WI38 (cell line): ENCODE measurements at regions not wholly inside any gene's neighbourhood (a gene's known extent, or its start where the extent isn't known, plus 50 kb on each side); places are given as distances from the start of the nearest gene placed in this dataset.

ENCODE experiments used
- H3K4me3 ChIP-seq: 2 replicates; pipeline ENCODE4 v1.5.1; 2011; ENCODE audit warnings: low read depth, mild to moderate bottlenecking, control low read depth, low read length
- TF ChIP-seq, protein P1 (sequence below): IDR thresholded peaks from 2 replicates; pipeline ENCODE4 v1.5.1; 2012; ENCODE audit warnings: low read depth, mild to moderate bottlenecking, control low read depth, low read length

DNA sequence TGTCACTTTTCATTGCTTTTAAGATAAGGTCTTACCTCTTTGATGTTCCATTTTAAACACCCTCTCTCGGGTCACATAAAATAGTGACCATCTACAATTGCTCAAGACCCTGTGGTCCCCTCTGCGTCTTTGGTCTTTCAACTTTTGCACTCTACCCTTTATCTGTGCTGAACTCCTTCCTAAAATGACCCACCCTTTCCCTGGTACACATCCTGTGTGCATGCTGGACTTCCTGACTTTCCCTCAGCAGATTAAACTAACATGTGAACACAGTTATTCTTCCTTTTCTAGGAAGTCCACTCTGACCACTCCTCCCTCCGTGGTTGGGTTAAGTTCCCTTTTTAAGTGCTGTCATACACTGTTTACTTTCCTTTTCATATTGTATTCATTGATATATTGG, 414.2 kb downstream of the GABRB3 start:
- H3K4me3 ChIP-seq, result no peak overlapping the region
- TF ChIP-seq, protein P1, sequence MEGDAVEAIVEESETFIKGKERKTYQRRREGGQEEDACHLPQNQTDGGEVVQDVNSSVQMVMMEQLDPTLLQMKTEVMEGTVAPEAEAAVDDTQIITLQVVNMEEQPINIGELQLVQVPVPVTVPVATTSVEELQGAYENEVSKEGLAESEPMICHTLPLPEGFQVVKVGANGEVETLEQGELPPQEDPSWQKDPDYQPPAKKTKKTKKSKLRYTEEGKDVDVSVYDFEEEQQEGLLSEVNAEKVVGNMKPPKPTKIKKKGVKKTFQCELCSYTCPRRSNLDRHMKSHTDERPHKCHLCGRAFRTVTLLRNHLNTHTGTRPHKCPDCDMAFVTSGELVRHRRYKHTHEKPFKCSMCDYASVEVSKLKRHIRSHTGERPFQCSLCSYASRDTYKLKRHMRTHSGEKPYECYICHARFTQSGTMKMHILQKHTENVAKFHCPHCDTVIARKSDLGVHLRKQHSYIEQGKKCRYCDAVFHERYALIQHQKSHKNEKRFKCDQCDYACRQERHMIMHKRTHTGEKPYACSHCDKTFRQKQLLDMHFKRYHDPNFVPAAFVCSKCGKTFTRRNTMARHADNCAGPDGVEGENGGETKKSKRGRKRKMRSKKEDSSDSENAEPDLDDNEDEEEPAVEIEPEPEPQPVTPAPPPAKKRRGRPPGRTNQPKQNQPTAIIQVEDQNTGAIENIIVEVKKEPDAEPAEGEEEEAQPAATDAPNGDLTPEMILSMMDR, result no peak

DNA sequence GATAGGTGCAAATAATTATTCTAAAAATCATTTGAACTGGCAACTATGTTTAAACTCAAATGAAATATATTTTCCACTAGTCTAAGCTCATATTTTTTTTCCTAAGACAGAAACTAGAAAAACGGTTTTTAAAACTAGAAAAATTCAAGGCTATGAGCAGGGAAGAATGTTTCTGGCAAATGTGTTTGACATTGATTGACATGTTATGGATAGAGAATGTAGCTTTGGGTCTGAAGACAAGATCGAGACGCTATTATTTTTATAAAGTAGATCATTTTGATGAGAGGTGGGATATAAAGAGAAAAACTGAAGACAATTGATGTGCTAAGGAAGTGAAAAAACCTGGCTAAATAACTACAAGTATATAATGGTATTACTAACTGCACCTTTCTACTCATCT, 415.2 kb downstream of the GABRB3 start:
- TF ChIP-seq, protein P1, result no peak
- H3K4me3 ChIP-seq, result no peak overlapping the region

DNA sequence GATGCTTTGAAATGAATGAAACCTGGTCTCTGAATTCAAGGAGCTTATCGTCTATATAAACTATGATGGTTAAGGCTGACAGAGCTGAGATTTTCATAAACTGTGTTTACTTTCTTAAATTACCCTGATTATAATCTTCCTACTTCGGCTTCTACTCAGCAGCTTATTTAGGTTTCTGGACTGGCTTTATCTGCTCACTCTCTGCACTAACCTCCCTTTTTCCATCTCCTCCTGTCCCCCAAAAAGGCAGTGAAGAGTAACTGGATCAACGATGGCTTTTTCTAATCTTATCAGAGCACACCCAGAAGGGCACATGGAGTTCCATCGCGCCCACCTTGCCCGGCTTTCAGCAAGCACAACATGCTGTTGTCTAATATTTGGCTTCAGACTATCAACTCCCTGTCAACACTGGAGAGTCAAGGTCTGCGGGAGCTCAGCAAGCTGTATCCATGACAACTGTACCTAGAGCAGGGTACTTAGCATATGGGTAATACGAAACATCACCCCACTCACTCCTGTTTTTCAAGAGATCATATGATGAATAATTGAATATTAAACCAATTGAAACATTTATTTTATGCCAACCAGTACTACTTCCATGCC, 417.3 kb downstream of the GABRB3 start:
- H3K4me3 ChIP-seq, result no peak overlapping the region
- TF ChIP-seq, protein P1, result no peak

DNA sequence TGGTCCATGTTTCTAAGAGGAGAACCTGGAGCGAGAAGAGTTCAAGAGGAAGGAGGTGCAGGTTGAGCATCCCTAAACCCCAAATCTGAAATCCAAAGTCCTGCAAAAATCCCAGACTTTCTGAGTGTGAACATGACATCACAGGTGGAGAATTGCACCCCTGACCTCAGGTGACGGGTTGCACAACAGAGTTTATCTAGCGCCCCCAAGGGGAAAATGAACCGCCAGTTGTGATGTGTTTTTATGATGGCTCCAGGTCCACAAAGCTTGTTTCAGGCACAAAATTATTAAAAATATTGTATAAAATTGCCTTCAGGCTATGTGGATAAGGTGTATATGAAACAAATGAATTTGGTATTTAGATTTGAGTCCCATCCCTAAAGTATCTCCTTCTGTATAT, 420.0 kb downstream of the GABRB3 start:
- H3K4me3 ChIP-seq, result no peak overlapping the region
- TF ChIP-seq, protein P1, result no peak

DNA sequence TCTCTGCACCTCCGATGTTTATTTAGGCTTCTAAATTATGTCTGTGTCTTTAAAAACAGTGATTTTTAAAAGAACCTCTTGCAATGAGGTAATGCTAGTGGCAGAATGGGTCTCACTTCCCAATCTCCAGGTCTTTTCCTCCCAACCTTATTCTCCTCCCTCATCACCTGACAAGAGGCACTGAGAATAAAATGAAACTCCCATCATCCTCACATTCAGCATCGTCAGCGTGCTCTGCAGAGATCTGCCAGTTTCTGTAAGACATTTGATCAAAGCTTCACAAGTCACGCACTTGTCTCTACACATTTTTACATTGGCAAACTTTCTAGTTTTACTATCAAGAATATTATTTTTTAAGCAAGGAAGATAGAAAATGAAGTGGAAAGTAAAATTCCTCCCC, 420.5 kb downstream of the GABRB3 start:
- TF ChIP-seq, protein P1, result no peak
- no peak overlapping the region for H3K4me3 ChIP-seq

DNA sequence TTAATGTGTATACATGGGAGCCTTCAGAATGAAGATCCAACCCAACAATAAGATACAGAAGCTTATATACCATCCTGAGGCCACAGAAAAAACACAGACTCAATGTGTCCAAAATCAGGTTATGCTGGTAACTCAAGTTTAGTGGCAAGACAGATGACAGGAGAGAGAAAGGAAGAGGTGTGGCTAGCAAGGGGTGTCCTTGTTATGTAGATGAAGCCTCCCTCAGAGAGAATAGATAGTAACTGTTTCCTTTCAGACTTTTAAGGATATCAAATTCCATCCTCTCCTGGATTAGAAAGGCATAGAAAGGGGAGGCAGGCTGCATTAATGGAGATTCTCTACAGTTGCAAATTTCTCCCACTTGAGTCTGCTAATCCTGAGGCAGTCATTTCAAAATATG, 447.4 kb downstream of the GABRB3 start:
- no peak overlapping the region for H3K4me3 ChIP-seq
- TF ChIP-seq, protein P1, result no peak

DNA sequence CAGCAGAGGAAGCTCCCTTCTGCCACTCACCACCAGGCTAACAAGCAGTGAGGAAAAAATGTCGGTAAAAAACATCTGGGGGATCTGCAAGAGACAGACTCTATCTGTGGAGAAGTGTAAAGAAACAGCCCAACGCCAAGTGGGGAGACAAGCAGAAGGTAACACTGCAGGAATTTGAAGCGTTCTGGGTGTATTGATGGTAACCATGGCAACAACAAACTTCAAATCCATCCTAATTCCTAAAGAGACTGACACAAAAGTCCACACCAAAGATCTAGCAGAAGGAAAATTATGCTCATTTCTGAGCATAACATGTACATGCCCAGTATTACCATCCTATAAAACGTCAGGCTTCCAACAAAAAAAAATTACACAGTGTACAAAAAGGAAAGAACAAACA, 449.3 kb downstream of the GABRB3 start:
- TF ChIP-seq, protein P1, result no peak
- H3K4me3 ChIP-seq, result no peak overlapping the region
